NCI-H82 (cell line): ENCODE measurements at regions not wholly inside any gene's neighbourhood (a gene's known extent, or its start where the extent isn't known, plus 50 kb on each side); places are given as distances from the start of the nearest gene placed in this dataset.

Source experiments
- DNase-seq: peaks from one replicate; lab custom pipeline; 2025; lab: John Stamatoyannopoulos, UW

- peak; percentile 44 for DNase-seq
Observed at GRCh38 chr9:95670122-95670521, 153.4 kb upstream of the PTCH1 start.

GRCh38 chr9:95669253-95669652, 152.5 kb upstream of the PTCH1 start:
- DNase-seq, result no peak

- no peak for DNase-seq
Observed at GRCh38 chr9:95667789-95668188, 151.0 kb upstream of the PTCH1 start.

- DNase-seq, result no peak
Observed at GRCh38 chr9:95666785-95667155, 150.0 kb upstream of the PTCH1 start.

- no peak for DNase-seq
Observed at GRCh38 chr9:95666096-95666784, 149.5 kb upstream of the PTCH1 start.

GRCh38 chr9:95653246-95653645, 136.5 kb upstream of the PTCH1 start:
- no peak for DNase-seq

- no peak for DNase-seq
Observed at GRCh38 chr9:95650720-95651119, 133.9 kb upstream of the PTCH1 start.

- DNase-seq, result no peak
Observed at GRCh38 chr9:95649801-95650213, 133.0 kb upstream of the PTCH1 start.

GRCh38 chr9:95648225-95648624, 131.5 kb upstream of the PTCH1 start:
- DNase-seq, result no peak

GRCh38 chr9:95645992-95646391, 129.2 kb upstream of the PTCH1 start:
- no peak for DNase-seq

- no peak for DNase-seq
Observed at GRCh38 chr9:95645579-95645978, 128.8 kb upstream of the PTCH1 start.

GRCh38 chr9:95644377-95644776, 127.6 kb upstream of the PTCH1 start:
- no peak for DNase-seq

- DNase-seq, result no peak
Observed at GRCh38 chr9:95643619-95644018, 126.8 kb upstream of the PTCH1 start.

- DNase-seq, result no peak
Observed at GRCh38 chr9:95642189-95642588, 125.4 kb upstream of the PTCH1 start.

- peak; percentile 16 for DNase-seq
Observed at GRCh38 chr9:95641586-95641985, 124.8 kb upstream of the PTCH1 start.

GRCh38 chr9:95640336-95640735, 123.6 kb upstream of the PTCH1 start:
- no peak for DNase-seq

- no peak for DNase-seq
Observed at GRCh38 chr9:95635986-95636671, 119.4 kb upstream of the PTCH1 start.

- no peak for DNase-seq
Observed at GRCh38 chr9:95634536-95634935, 117.8 kb upstream of the PTCH1 start.

GRCh38 chr9:95634114-95634513, 117.3 kb upstream of the PTCH1 start:
- no peak for DNase-seq

GRCh38 chr9:95629585-95629984, 112.8 kb upstream of the PTCH1 start:
- DNase-seq, result no peak

- no peak for DNase-seq
Observed at GRCh38 chr9:95627802-95628201, 111.0 kb upstream of the PTCH1 start.

- no peak for DNase-seq
Observed at GRCh38 chr9:95626885-95627558, 110.3 kb upstream of the PTCH1 start.

- no peak for DNase-seq
Observed at GRCh38 chr9:95626341-95626740, 109.6 kb upstream of the PTCH1 start.
